Activated CD8-positive, alpha-beta T cell treated with anti-CD3 and anti-CD28 coated beads for 36 hours (primary cell): ENCODE measurements at regions not wholly inside any gene's neighbourhood (a gene's known extent, or its start where the extent isn't known, plus 50 kb on each side); places are given as distances from the start of the nearest gene placed in this dataset.

Experiments
- ATAC-seq: fragments of 200-7000 bp; cut with Tn5 transposase; one replicate; pipeline ENCODE4 v1.10.0; 2021; ENCODE audit warnings: mild to moderate bottlenecking, moderate library complexity
- CTCF ChIA-PET: fragments of 350-600 bp; sonication (Branson Sonifier 250); formaldehyde crosslinking; loops from one replicate; lab custom pipeline; 2021; ENCODE audit warnings: antibody characterized with exemption; lab: Charles Lee
- POLR2A ChIA-PET: fragments of 350-600 bp; sonication (Branson Sonifier 250); formaldehyde crosslinking; loops from one replicate; lab custom pipeline; 2021; ENCODE audit warnings: antibody characterized with exemption; lab: Charles Lee
- DNase-seq: peaks from one replicate; pipeline ENCODE4 v3.0.0-alpha.2; 2020
- H3K27ac Mint-ChIP-seq: one replicate; pipeline ENCODE4 v1.8.0; 2021; ENCODE audit warnings: mild to moderate bottlenecking, mixed read lengths
- H3K27me3 Mint-ChIP-seq: one replicate; pipeline ENCODE4 v1.8.0; 2021; ENCODE audit warnings: mixed read lengths
- H3K36me3 Mint-ChIP-seq: one replicate; pipeline ENCODE4 v1.8.0; 2021; ENCODE audit warnings: low read depth, mixed read lengths
- H3K4me1 Mint-ChIP-seq: one replicate; pipeline ENCODE4 v1.8.0; 2021; ENCODE audit warnings: low read depth, mixed read lengths
- H3K4me3 Mint-ChIP-seq: one replicate; pipeline ENCODE4 v1.8.0; 2021; ENCODE audit warnings: mild to moderate bottlenecking, moderate library complexity, mixed read lengths
- H3K9me3 Mint-ChIP-seq: one replicate; pipeline ENCODE4 v1.8.0; 2021; ENCODE audit warnings: mixed read lengths
- CTCF ChIP-seq: fragments of 200-600 bp; IDR thresholded peaks from one replicate; pipeline ENCODE4 v1.8.0; 2022; ENCODE audit warnings: antibody characterized with exemption, mild to moderate bottlenecking
- intact Hi-C: fragments of 100-400 bp; cut with micrococcal nuclease; formaldehyde crosslinking; loops from one replicate; pipeline ENCODE4 v1.10.0; 2022

GRCh38 chr22:26846076-26846475, 188.7 kb downstream of the MIAT start:
- H3K36me3 Mint-ChIP-seq, result no peaks in the 10 kb centered on the region
- intact Hi-C loops, result no loop called here
- peaks cover 2% of the 10 kb centered on the region for H3K4me1 Mint-ChIP-seq
- POLR2A ChIA-PET, result no interaction called here
- no peak for TF ChIP-seq CTCF
- DNase-seq (no peak), ATAC-seq (no peak)
- no peaks in the 10 kb centered on the region for H3K9me3 Mint-ChIP-seq
- no peaks in the 10 kb centered on the region for H3K27me3 Mint-ChIP-seq
- H3K4me3 Mint-ChIP-seq, result no peak overlapping the region
- H3K27ac Mint-ChIP-seq, result no peak overlapping the region
- CTCF ChIA-PET, result no interaction called here

DNA sequence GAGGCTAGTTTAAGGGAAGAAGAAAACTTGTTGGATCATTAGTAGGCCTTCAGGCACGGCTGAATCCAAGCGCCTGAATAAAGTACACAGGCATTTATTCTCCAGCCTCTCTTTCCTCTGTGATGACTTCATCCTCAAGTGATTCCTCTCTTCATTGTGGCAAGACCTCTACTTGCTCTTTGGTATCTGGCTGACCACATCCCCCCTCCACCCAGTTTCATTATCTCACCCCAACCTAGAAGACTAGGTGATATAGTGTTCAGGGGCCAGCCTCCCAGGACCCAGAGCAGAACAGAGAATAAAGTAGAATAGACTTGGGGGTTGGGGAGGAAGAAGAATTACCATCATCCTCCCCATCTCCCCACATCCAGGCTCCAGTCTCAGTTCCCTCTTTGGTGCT, 189.3 kb downstream of the MIAT start:
- peak; percentile 18 for DNase-seq

GRCh38 chr22:26847046-26847445, 189.7 kb downstream of the MIAT start:
- no peaks in the 10 kb centered on the region for H3K36me3 Mint-ChIP-seq
- ATAC-seq (no peak), DNase-seq (no peak)
- H3K27me3 Mint-ChIP-seq, result no peaks in the 10 kb centered on the region
- H3K4me1 Mint-ChIP-seq, result peaks cover 2% of the 10 kb centered on the region
- H3K9me3 Mint-ChIP-seq, result no peaks in the 10 kb centered on the region
- no peak overlapping the region for H3K4me3 Mint-ChIP-seq
- ChIA-PET CTCF (no interaction called here), POLR2A (no interaction called here)
- H3K27ac Mint-ChIP-seq, result no peak overlapping the region
- TF ChIP-seq CTCF, result no peak
- intact Hi-C loops, result no loop called here

More for the DNA sequence above, 189.3 kb downstream of the MIAT start:
- Mint-ChIP-seq H3K27me3 (no peaks in the 10 kb centered on the region), H3K4me3 (no peak overlapping the region), H3K27ac (no peak overlapping the region), H3K4me1 (peaks cover 2% of the 10 kb centered on the region), H3K9me3 (no peaks in the 10 kb centered on the region), H3K36me3 (no peaks in the 10 kb centered on the region)
- peak; percentile 42 for ATAC-seq
- ChIA-PET POLR2A (no interaction called here), CTCF (no interaction called here)
- no peak for TF ChIP-seq CTCF
- intact Hi-C loops, result no loop called here

- Mint-ChIP-seq H3K4me1 (peaks cover 2% of the 10 kb centered on the region), H3K27me3 (no peaks in the 10 kb centered on the region), H3K27ac (no peak overlapping the region), H3K4me3 (no peak overlapping the region), H3K36me3 (no peaks in the 10 kb centered on the region), H3K9me3 (no peaks in the 10 kb centered on the region)
- intact Hi-C loops, result no loop called here
- ATAC-seq (no peak), DNase-seq (no peak)
- no peak for TF ChIP-seq CTCF
- ChIA-PET CTCF (no interaction called here), POLR2A (no interaction called here)
These were observed 190.4 kb downstream of the MIAT start for GRCh38 chr22:26847816-26848215.

GRCh38 chr22:26848244-26848920, 191.0 kb downstream of the MIAT start:
- ChIA-PET CTCF (interaction anchor here (0.8 to 1.4 kb wide), 2 partner anchors 10 to 12 kb away, joined by 3 read pairs; no protein-coding TSS in a partner anchor), POLR2A (no interaction called here)
- intact Hi-C loops, result no loop called here
- H3K36me3 Mint-ChIP-seq, result no peaks in the 10 kb centered on the region
- ATAC-seq (no peak), DNase-seq (no peak)
- H3K27me3 Mint-ChIP-seq, result no peaks in the 10 kb centered on the region
- no peak overlapping the region for H3K4me3 Mint-ChIP-seq
- TF ChIP-seq CTCF, result no peak
- H3K27ac Mint-ChIP-seq, result no peak overlapping the region
- H3K9me3 Mint-ChIP-seq, result no peaks in the 10 kb centered on the region
- H3K4me1 Mint-ChIP-seq, result peaks cover 2% of the 10 kb centered on the region
